MM.1S (cell line): ENCODE measurements at regions not wholly inside any gene's neighbourhood (a gene's known extent, or its start where the extent isn't known, plus 50 kb on each side); places are given as distances from the start of the nearest gene placed in this dataset.

ENCODE experiments used
- CTCF ChIP-seq: fragments of 300-600 bp; sonication (generic); IDR thresholded peaks from 2 replicates; pipeline ENCODE4 v1.5.1; 2016; ENCODE audit warnings: antibody characterized with exemption, low read length, mixed read lengths
- EZH2 ChIP-seq: fragments of 300-600 bp; sonication (generic); optimal IDR thresholded peaks from 2 replicates; pipeline ENCODE3; 2017; ENCODE audit warnings: low read depth, mild to moderate bottlenecking, antibody characterized with exemption, low read length, mixed read lengths

GRCh38 chr10:53107711-53108110, 335.1 kb upstream of the MBL2 start:
- TF ChIP-seq CTCF (no peak), EZH2 (no peak)
